ENCODE measurements at regions not wholly inside any gene's neighbourhood (a gene's known extent, or its start where the extent isn't known, plus 50 kb on each side); places are given as distances from the start of the nearest gene placed in this dataset.
"Not testable (repeated sequence)": the region's sequence is repeated elsewhere in the genome, so short reads cannot be mapped to it uniquely, and the experiment has no call there.

- no peak for DNase-seq
Observed at GRCh38 chr11:43164831-43165230, 147.0 kb upstream of the API5 start.

DNA sequence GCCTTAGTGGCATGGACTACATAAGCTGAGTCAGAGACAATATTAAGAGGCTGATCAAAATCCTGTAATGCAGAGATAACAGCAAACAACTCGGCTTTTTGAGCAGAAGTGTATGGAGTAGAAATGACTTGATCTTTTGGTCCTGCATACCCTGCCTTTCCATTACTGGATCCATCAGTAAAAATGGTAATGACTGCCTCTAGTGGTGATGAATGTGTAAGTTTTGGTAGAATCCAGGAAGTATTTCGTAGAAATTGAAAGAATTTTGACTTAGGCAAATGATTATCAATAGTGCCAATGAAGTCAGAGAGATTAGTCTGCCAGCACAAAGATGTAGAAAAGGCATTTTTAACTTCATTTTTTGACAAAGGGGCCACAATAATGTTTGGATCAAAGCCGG lies 146.4 kb upstream of the API5 start:
- DNase-seq = not testable (repeated sequence)

- not testable (repeated sequence) for DNase-seq
Observed at GRCh38 chr11:43168241-43168640, 143.6 kb upstream of the API5 start.

DNA sequence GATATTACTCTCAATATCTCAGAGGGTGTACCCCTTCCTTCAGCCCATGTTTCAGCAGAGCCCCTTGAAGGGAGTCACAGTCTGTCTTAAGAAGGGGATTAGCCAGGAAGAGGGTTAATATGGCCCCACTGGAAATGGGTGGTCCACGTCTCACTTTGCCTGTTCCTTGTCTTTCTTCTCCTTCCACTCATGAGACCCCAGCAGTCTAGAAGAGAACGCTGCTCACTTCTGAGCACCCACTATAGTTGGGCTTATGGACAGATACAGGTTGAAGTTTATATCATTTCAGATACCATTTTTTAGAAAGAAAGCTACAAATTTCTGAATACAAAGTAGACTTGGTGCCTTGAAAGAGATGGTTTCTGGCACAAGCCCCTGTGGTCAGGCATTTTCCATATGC lies 139.3 kb upstream of the API5 start:
- DNase-seq = no peak

DNA sequence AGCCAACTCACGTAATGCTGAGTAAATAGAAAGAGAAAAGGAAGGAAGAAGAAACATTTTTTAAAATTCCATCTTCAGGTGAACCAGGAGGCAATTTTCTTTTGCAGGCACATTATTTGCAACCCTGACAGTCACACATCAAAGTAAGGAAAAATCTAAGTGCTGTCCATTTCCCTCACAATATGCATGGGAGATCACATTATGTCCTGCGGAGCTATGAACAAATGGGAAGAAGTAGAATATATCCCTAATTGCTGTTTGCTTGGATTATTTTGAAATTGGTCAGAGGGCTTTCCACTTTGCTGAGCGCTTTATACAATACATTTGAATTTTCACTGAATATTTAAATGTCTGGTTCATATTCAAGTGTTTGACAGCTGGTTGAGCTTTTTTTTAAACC lies 133.8 kb upstream of the API5 start:
- no peak for DNase-seq

GRCh38 chr11:43194459-43194858 lies 117.3 kb upstream of the API5 start:
- not testable (repeated sequence) for DNase-seq

GRCh38 chr11:43197379-43197778 lies 114.4 kb upstream of the API5 start:
- DNase-seq = no peak

DNA sequence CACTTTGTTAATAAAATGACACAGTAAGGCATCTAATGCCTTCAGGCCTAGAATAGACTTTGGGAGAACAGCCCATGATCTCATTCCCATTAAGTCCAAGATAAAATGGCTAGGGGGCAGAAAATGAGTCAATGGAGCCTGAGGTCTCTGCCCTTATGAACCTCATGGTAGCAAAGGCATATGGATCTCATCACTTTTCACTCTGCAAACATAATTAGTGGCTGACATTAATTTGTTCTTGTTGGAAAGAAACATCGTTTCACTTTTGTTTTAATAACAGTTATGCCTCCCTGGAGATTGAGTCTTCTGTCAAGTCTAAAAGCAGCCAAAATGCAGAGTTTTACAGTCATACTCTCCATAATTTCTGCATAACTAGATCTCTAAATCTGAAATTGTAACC lies 111.8 kb upstream of the API5 start:
- DNase-seq = no peak

GRCh38 chr11:43212279-43212678 lies 99.5 kb upstream of the API5 start:
- DNase-seq = no peak

DNA sequence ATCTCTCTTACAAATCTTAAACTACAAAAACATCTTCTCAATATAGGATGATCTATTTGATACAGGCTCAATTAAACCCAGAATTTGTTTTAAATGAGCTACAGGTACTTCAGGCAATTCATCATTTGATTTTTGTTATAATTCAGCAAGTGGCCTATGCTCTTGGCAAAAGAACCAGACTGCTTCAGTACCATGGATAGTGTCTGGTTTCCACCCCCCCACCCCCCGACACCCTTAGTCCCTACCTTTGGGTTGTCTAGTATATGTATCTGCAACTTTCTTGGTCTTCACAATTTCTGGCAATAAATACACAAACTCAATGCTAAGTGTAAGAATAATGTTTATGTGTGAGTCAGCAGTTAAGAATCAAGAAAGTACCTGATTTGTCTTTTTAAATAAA lies 97.3 kb upstream of the API5 start:
- DNase-seq = no peak

GRCh38 chr11:43217849-43218248 lies 93.9 kb upstream of the API5 start:
- no peak for DNase-seq

- DNase-seq = peak; percentile 9
Observed at GRCh38 chr11:43222215-43222614, 89.6 kb upstream of the API5 start.

DNA sequence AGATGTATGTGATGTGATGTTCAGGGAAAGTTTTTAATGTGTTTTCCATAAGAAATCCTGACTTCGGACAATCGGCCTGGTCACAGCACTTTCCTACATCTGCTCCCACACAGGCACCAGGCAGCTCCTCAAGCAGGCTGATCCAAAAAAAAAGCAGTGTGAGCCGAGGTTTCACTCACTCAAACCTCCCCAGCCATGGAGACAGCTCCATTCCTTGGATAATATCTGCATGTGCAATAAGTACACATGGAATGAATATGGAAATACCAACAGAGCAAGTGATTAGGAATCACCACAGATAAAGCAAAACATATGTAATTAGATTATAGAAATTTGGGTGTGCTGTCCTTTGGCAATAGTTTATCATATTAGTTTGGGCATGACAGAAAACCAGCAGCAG lies 88.8 kb upstream of the API5 start:
- DNase-seq = peak; percentile 1

DNA sequence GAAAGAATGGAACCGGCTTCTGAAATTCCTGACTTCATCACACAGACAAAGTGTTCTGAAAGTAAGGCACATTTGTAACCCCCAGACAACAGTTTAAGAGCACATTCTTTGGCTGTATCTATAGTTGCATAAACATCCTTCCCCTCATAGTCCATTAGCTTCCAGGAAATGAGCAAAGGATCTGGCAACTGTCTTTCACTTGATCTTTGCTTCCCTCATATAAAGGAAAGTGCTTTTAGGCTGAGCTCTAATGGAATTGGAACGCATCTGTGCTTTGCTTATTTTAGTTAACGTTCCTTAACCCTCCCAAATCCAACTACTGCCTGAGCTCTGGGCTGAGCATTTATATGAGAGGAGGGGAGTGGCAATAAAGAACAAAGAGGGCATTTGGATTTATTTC lies 76.9 kb upstream of the API5 start:
- DNase-seq = no peak

DNA sequence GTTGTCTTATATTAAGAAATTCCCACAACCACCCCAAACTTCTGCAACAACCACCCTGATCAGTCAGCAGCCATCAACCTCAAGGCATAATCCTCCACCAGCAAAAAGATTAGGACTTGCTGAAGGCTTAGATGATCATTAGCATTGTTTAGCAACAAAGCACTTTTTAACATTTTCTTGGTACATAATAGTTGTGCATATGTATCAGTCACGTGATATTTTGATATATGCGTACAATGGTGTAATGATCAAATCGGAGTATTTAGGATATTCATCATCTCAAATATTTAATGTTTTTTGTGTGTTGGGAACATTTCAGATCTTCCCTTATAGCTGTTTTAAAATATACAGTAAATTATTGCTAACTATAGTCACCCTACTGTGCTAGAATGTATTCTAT lies 73.5 kb upstream of the API5 start:
- no peak for DNase-seq

- no peak for DNase-seq
Observed at GRCh38 chr11:43239791-43240190, 72.0 kb upstream of the API5 start.

- no peak for DNase-seq
Observed at GRCh38 chr11:43242401-43242800, 69.4 kb upstream of the API5 start.

GRCh38 chr11:43243927-43244326 lies 67.9 kb upstream of the API5 start:
- DNase-seq = no peak

GRCh38 chr11:43245466-43245865 lies 66.3 kb upstream of the API5 start:
- no peak for DNase-seq

DNA sequence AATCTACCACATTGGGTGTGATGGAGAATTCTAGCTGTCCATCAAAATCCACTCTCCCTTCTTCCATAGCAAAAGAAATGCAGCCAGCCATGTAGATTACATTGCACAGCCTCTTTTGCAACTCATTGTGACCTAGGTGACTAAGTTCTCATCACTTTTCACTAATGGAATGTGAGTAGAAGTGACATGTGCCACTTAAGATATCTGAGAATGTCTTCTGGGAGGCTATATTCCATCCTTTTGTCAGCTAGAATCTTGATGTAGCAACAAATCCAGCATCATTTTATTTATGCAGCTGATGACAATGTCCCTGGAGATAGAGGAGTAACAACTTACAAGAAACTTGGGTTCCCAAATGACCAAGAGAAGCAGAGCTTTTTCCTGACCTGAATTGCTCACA lies 61.5 kb upstream of the API5 start:
- no peak for DNase-seq

GRCh38 chr11:43261775-43262174 lies 50.0 kb upstream of the API5 start:
- no peak for DNase-seq

Data from fibroblast of skin of scalp (primary cell).